ENCODE measurements at regions not wholly inside any gene's neighbourhood (a gene's known extent, or its start where the extent isn't known, plus 50 kb on each side); places are given as distances from the start of the nearest gene placed in this dataset.
"Not testable (repeated sequence)": the region's sequence is repeated elsewhere in the genome, so short reads cannot be mapped to it uniquely, and the experiment has no call there.

GRCh38 chr6:28658475-28659249 is 133.0 kb downstream of the GPX5 start:
- no peak for DNase-seq (ENCODE audit: low read depth, low spot score)

GRCh38 chr6:28659250-28659566 is 133.5 kb downstream of the GPX5 start:
- no peak for DNase-seq (ENCODE audit: low read depth, low spot score)

GRCh38 chr6:28661097-28661713 is 135.5 kb downstream of the GPX5 start:
- no peak for DNase-seq (ENCODE audit: low read depth, low spot score)

- DNase-seq (ENCODE audit: low read depth, low spot score) = no peak
Measured at GRCh38 chr6:28664870-28665396, 139.3 kb downstream of the GPX5 start.

- no peak for DNase-seq (ENCODE audit: low read depth, low spot score)
Measured at GRCh38 chr6:28673417-28673786, 147.7 kb downstream of the GPX5 start.

- DNase-seq (ENCODE audit: low read depth, low spot score) = no peak
Measured at GRCh38 chr6:28673787-28674671, 148.3 kb downstream of the GPX5 start.

- DNase-seq (ENCODE audit: low read depth, low spot score) = no peak
Measured at GRCh38 chr6:28675600-28675999, 149.9 kb downstream of the GPX5 start.

- no peak for DNase-seq (ENCODE audit: low read depth, low spot score)
Measured at GRCh38 chr6:28682542-28682941, 156.9 kb downstream of the GPX5 start.

- DNase-seq (ENCODE audit: low read depth, low spot score) = not testable (repeated sequence)
Measured at GRCh38 chr6:28682956-28683685, 157.4 kb downstream of the GPX5 start.

- peak; percentile 12 for DNase-seq (ENCODE audit: low read depth, low spot score)
Measured at GRCh38 chr6:28683945-28684538, 158.4 kb downstream of the GPX5 start.

GRCh38 chr6:28685960-28686359 is 160.3 kb downstream of the GPX5 start:
- DNase-seq (ENCODE audit: low read depth, low spot score) = not testable (repeated sequence)

- DNase-seq (ENCODE audit: low read depth, low spot score) = peak; percentile 29
Measured at GRCh38 chr6:28686446-28687027, 160.9 kb downstream of the GPX5 start.

GRCh38 chr6:28687309-28687981 is 161.8 kb downstream of the GPX5 start:
- not testable (repeated sequence) for DNase-seq (ENCODE audit: low read depth, low spot score)

- not testable (repeated sequence) for DNase-seq (ENCODE audit: low read depth, low spot score)
Measured at GRCh38 chr6:28691991-28692390, 166.3 kb downstream of the GPX5 start.

- DNase-seq (ENCODE audit: low read depth, low spot score) = no peak
Measured at GRCh38 chr6:28693033-28693750, 167.5 kb downstream of the GPX5 start.

- no peak for DNase-seq (ENCODE audit: low read depth, low spot score)
Measured at GRCh38 chr6:28693751-28694443, 168.2 kb downstream of the GPX5 start.

GRCh38 chr6:28695715-28696114 is 170.0 kb downstream of the GPX5 start:
- no peak for DNase-seq (ENCODE audit: low read depth, low spot score)

- DNase-seq (ENCODE audit: low read depth, low spot score) = no peak
Measured at GRCh38 chr6:28696167-28696566, 170.5 kb downstream of the GPX5 start.

- DNase-seq (ENCODE audit: low read depth, low spot score) = no peak
Measured at GRCh38 chr6:28696682-28697081, 171.0 kb downstream of the GPX5 start.

Measured in smooth muscle cell of the brain vasculature (primary cell).